Esophagus squamous epithelium (tissue), 5 donors: ENCODE measurements at regions not wholly inside any gene's neighbourhood (a gene's known extent, or its start where the extent isn't known, plus 50 kb on each side); places are given as distances from the start of the nearest gene placed in this dataset.

Experiments
- DNase-seq: peaks from one replicate; lab custom pipeline; 2025; lab: John Stamatoyannopoulos, UW
- H3K27ac ChIP-seq, 4 donors: fragments of 200-600 bp; sonication (generic); one replicate each; pipeline ENCODE4 v1.5.1; 2016 to 2019; ENCODE audit warnings: mild to moderate bottlenecking in 1 of 4
- H3K27me3 ChIP-seq, 4 donors: fragments of 200-600 bp; sonication (generic); 1 replicate in 3 of 4; 2 replicates in 1 of 4; pipeline versions ENCODE4 v1.5.1 to v1.6.0; 2017 to 2021; ENCODE audit warnings: antibody characterized with exemption in 1 of 4
- H3K36me3 ChIP-seq, 3 donors: fragments of 200-600 bp; sonication (generic); one replicate each; pipeline ENCODE4 v1.5.1; 2016 to 2019
- H3K4me1 ChIP-seq, 3 donors: fragments of 200-600 bp; sonication (generic); one replicate each; pipeline ENCODE4 v1.5.1; 2017 to 2019
- H3K4me3 ChIP-seq, 4 donors: fragments of 200-600 bp; sonication (generic); 1 replicate in 3 of 4; 2 replicates in 1 of 4; pipeline ENCODE4 v1.5.1; 2016 to 2019; ENCODE audit warnings: mild to moderate bottlenecking in 2 of 4, moderate library complexity in 1 of 4
- H3K9me3 ChIP-seq, 3 donors: fragments of 200-600 bp; sonication (generic); one replicate each; pipeline ENCODE4 v1.5.1; 2016 to 2019
- POLR2A ChIP-seq, 4 donors: fragments of 450-650 bp; IDR thresholded peaks; one replicate each; pipeline ENCODE4 v1.6.1; 2017; ENCODE audit warnings: antibody characterized with exemption in 4 of 4, mild to moderate bottlenecking in 4 of 4, moderate library complexity in 3 of 4
- WGBS, 2 donors: methylation state at CpG; one replicate each; pipeline ENCODE4 v1.1.5; 2018; 5-methylcytosine and 5-hydroxymethylcytosine counted together
- intact Hi-C: fragments of 100-400 bp; cut with DNase I; formaldehyde crosslinking; loops from one replicate; pipeline ENCODE4 v1.15.0; 2022
- TF ChIP-seq, protein P1 (sequence below), 6 experiments: fragments of 450-650 bp in 4 of 6; fragments of 200-600 bp in 2 of 6; sonication (generic) in 2 of 6; IDR thresholded peaks; one replicate each; pipeline ENCODE4 v1.5.1; 2016 to 2019; ENCODE audit warnings: antibody characterized with exemption in 6 of 6, mild to moderate bottlenecking in 4 of 6, moderate library complexity in 4 of 6
- donor health status: DM: yes; HTN: yes; CAD: no.

DNA sequence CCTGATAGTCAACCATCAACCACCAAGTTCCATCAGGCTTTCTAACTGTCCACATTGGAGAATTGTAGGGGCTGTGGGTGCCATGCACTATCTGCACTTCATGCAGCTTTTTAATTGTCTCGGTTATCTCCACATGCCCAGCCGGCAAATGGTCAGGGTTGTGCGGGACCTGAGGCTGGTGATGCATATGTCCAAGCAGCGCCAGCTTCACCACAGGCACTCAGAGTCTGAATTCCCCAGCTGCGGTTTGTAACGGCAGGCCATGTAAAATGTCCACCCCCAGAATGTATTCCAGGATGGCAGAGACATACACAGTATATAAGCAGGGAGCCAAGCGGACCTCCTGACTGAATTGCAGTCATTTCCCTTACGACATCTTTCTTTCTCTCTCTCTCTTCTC, 435.6 kb downstream of the DYNC2H1 start:
- no peak overlapping the region for H3K27ac ChIP-seq
- H3K27me3 ChIP-seq: no peaks in the 10 kb centered on the region
- no peak for DNase-seq
- intact Hi-C loops: no loop called here
- TF ChIP-seq, protein P1, sequence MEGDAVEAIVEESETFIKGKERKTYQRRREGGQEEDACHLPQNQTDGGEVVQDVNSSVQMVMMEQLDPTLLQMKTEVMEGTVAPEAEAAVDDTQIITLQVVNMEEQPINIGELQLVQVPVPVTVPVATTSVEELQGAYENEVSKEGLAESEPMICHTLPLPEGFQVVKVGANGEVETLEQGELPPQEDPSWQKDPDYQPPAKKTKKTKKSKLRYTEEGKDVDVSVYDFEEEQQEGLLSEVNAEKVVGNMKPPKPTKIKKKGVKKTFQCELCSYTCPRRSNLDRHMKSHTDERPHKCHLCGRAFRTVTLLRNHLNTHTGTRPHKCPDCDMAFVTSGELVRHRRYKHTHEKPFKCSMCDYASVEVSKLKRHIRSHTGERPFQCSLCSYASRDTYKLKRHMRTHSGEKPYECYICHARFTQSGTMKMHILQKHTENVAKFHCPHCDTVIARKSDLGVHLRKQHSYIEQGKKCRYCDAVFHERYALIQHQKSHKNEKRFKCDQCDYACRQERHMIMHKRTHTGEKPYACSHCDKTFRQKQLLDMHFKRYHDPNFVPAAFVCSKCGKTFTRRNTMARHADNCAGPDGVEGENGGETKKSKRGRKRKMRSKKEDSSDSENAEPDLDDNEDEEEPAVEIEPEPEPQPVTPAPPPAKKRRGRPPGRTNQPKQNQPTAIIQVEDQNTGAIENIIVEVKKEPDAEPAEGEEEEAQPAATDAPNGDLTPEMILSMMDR (IDR thresholded peaks at IDR 0.05): no peak
- H3K4me3 ChIP-seq: no peak overlapping the region
- peaks cover 0 to 5% (median 0%) of the 10 kb centered on the region in 3 donors for H3K4me1 ChIP-seq
- no peaks in the 10 kb centered on the region for H3K9me3 ChIP-seq
- 85 to 88% methylated on average over 7 to 8 of the region's 8 CpGs for WGBS, 2 donors
- H3K36me3 ChIP-seq: no peaks in the 10 kb centered on the region

DNA sequence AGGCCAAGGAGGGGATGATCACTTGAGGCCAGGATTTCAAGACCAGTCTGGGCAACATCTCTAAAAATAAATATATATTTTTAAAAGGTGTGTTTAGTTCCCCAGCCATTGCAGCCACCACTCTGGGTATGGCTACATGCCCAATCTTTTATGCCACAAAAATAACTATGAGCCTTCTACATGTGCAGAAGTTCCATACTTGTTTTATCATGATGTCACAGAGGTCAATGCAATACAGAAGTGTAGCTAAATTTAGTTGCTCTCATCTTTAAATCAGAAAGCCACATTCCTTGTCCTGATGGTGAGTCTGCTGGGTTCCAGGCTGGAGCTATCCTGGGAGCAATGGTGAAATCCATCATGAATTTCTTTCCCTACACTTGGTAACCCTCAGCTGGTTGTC, 436.3 kb downstream of the DYNC2H1 start:
- no peak for DNase-seq
- Histone ChIP-seq H3K27ac (no peak overlapping the region), H3K36me3 (no peaks in the 10 kb centered on the region), H3K9me3 (no peaks in the 10 kb centered on the region), H3K27me3 (no peaks in the 10 kb centered on the region), H3K4me3 (no peak overlapping the region), H3K4me1 (peaks cover 0 to 5% (median 0%) of the 10 kb centered on the region in 3 donors)
- intact Hi-C loops: no loop called here
- no peak for TF ChIP-seq POLR2A (IDR thresholded peaks at IDR 0.05)
- TF ChIP-seq, protein P1 (IDR thresholded peaks at IDR 0.05): no peak

DNA sequence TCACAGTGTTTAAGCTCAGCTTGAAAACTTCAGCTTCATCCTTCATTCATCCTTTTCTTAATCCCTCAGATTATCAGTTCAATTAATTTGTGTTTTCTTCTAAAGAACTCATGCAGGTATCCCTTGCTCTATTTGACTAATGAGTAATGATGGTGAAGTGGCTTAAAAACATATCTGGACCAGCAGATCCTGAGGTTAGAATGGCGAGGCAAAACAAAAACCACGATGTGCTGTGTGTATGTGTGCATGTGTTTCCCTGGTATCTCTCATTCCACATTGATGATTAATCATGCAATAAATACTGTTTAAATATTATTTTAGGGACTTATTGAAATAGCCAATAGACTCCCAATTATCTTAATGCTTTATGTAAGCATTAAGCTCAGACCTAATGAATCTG, 437.0 kb downstream of the DYNC2H1 start:
- 28 to 38% methylated on average over 2 of the region's 2 CpGs for WGBS, 2 donors
- Histone ChIP-seq H3K27ac (no peak overlapping the region), H3K4me1 (no peaks in the 10 kb centered on the region), H3K9me3 (no peaks in the 10 kb centered on the region), H3K4me3 (no peak overlapping the region), H3K27me3 (no peaks in the 10 kb centered on the region), H3K36me3 (no peaks in the 10 kb centered on the region)
- no peak for TF ChIP-seq POLR2A (IDR thresholded peaks at IDR 0.05)
- TF ChIP-seq, protein P1 (IDR thresholded peaks at IDR 0.05): no peak
- DNase-seq: no peak
- intact Hi-C loops: no loop called here

DNA sequence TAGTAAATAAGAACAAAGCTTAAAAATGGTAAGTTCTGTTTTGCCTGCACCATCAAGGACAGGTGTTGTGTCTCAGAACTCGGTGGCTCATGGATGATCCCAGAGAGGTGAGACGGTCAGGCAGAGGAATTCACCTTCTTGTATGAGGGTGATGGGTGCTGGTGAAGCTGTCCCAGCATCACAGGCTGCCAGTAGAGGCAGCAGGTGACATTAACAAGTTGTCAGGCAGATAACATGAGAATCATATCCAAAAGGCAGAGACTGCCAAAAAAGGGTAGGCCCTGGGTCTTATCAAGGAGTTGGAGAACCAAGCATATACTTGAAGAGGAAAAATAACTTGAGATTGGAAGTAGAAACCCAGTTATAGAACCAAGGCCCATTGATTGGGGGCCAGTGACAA, 437.8 kb downstream of the DYNC2H1 start:
- 58 to 100% methylated on average over 1 to 2 of the region's 2 CpGs for WGBS, 2 donors
- TF ChIP-seq POLR2A (IDR thresholded peaks at IDR 0.05): no peak
- TF ChIP-seq, protein P1 (IDR thresholded peaks at IDR 0.05): no peak
- intact Hi-C loops: no loop called here
- Histone ChIP-seq H3K27me3 (no peaks in the 10 kb centered on the region), H3K27ac (no peak overlapping the region), H3K4me1 (no peaks in the 10 kb centered on the region), H3K9me3 (no peaks in the 10 kb centered on the region), H3K4me3 (no peak overlapping the region), H3K36me3 (no peaks in the 10 kb centered on the region)
- no peak for DNase-seq

DNA sequence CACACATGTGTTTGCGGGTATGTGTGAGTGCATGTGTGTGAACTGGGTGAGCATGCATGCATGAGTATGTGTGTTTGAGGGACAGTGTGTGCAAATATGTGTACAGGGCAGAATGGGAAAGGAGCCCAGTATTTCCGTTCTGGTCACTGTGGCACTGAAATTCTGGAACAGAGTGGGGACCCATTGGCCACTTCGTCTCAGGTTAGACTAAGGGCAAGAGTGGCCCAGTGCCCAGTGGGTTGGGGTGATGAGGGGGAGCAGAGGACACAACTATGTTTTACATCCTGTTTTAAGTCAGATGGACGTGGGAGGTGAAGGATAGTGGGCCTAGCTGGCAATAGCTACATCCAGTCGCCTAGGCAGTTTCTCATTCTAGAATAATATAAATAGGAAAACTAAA, 438.5 kb downstream of the DYNC2H1 start:
- TF ChIP-seq, protein P1 (IDR thresholded peaks at IDR 0.05): no peak
- no peak for TF ChIP-seq POLR2A (IDR thresholded peaks at IDR 0.05)
- no peak overlapping the region for H3K4me3 ChIP-seq
- no peak for DNase-seq
- intact Hi-C loops: no loop called here
- no peaks in the 10 kb centered on the region for H3K27me3 ChIP-seq
- no peaks in the 10 kb centered on the region for H3K9me3 ChIP-seq
- H3K27ac ChIP-seq: no peak overlapping the region
- 71 to 77% methylated on average over 5 of the region's 5 CpGs for WGBS, 2 donors
- no peaks in the 10 kb centered on the region for H3K4me1 ChIP-seq
- no peaks in the 10 kb centered on the region for H3K36me3 ChIP-seq
